ENCODE measurements at regions not wholly inside any gene's neighbourhood (a gene's known extent, or its start where the extent isn't known, plus 50 kb on each side); places are given as distances from the start of the nearest gene placed in this dataset.

DNA sequence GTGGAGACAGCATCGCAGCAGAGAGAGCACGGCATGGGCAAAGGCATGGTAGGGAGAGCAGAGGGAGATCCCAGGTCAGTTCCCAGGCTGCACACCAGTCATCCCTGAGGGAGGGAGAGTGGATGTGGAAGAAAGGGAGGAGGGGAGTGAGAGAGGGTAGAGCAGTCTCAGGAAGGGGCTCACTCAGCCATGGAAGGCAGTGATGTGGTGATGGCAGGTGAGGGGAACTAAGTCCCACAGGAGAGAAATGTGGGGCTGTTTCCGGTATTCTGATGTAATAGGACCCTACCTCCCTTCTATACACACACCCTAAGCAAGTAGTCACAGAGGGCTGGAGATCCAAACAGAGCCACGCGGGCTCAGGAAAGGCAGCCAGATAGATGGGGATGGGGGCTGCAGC, 500.3 kb upstream of the CDH11 start:
- TF ChIP-seq, protein P1, sequence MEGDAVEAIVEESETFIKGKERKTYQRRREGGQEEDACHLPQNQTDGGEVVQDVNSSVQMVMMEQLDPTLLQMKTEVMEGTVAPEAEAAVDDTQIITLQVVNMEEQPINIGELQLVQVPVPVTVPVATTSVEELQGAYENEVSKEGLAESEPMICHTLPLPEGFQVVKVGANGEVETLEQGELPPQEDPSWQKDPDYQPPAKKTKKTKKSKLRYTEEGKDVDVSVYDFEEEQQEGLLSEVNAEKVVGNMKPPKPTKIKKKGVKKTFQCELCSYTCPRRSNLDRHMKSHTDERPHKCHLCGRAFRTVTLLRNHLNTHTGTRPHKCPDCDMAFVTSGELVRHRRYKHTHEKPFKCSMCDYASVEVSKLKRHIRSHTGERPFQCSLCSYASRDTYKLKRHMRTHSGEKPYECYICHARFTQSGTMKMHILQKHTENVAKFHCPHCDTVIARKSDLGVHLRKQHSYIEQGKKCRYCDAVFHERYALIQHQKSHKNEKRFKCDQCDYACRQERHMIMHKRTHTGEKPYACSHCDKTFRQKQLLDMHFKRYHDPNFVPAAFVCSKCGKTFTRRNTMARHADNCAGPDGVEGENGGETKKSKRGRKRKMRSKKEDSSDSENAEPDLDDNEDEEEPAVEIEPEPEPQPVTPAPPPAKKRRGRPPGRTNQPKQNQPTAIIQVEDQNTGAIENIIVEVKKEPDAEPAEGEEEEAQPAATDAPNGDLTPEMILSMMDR (IDR thresholded peaks at IDR 0.05): no peak

DNA sequence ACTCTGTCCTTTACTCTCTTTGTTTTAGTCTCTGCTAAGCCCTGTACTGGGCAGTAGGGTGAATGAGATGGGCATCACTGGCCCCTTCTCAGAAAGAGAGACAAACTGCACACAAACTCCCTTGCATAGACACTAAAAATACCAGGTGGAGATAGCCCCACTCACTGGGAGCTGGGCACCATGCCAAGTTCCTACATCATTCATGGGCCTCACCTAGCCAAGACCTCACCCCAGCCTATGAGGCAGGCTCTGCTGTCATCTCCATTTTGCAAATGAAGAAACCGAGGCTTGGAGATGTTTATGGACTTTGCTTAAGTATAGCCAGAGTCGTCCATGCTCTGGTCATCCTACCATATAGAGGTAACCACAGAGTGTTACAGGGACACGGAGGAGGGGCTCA, 499.8 kb upstream of the CDH11 start:
- TF ChIP-seq, protein P1 (IDR thresholded peaks at IDR 0.05): no peak

DNA sequence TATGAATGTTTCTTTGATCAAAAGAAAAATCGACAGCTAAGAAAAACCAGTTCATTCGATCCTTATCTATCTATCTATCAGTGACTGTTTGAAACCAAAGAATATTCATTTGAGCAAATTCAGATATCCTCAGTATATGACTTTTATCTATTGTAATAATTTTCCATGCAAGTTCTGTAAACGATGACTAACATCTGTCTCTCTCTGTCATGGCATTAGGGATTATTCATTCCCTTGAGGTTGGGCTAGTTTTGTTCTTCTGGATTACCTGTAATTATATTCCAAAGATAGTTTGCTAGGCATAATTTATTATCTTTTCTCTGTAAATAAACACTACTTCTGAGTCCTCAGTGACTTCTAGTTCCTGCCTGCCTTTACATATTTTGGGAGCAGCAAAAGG, 497.7 kb upstream of the CDH11 start:
- TF ChIP-seq, protein P1 (IDR thresholded peaks at IDR 0.05): no peak

DNA sequence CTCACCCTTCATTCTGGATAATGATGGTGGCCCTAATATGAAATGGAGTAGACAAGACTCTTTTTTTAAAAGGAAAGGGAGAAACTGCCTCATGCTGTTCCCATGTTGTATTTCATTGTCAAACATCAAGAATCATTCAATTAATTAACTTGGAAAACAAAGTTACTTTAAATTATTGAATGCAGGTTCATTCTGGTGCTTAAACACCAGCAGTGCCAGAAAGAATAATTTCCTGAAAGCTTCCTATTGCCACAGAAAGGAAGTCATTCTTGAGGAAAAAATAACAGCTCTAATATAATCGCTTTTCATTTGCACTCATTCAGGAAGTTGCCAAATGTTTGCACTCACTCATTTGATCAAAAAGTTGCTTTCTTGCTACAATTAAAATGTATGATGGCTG, 497.1 kb upstream of the CDH11 start:
- TF ChIP-seq, protein P1 (IDR thresholded peaks at IDR 0.05): no peak

- TF ChIP-seq, protein P1 (IDR thresholded peaks at IDR 0.05): no peak
Observed at GRCh38 chr16:65618333-65618732, 496.5 kb upstream of the CDH11 start.

DNA sequence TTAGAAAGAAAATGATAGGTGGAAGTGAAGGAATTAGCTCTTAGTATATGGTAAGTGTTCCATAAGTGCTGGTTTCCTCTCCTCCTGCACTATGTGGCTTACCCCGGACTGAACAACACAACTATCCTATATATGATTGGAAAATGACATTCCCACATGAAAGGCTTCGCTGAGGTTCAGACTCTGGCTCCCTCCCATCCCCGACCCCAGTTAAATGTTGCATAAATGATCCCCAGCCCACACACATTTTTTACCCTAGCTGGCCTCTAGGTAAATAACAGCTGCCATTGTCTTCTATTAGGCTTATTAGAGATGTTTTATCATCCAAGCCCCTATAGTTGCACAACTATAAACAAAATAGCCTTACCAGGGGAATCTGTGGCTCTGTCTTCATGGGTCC, 495.6 kb upstream of the CDH11 start:
- TF ChIP-seq, protein P1 (IDR thresholded peaks at IDR 0.05): no peak

DNA sequence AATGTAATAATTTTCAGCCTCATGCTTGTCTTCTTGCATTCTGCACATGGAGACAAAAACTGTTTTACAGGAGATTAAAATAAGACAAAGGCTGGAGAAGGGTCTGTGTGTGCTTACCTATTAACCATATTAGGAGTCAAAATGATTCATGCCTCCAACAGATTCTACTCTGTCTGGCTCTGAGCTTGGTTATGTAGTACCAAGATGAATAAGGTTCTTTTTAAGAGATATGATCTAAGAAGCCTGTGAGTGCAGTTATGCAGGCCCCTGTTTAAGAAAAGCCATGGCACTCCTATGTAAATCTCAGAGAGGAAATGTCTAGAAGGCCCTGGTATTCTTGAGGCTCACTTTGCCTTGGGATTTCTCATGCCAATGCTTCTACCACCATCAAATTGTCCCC, 486.6 kb upstream of the CDH11 start:
- TF ChIP-seq, protein P1 (IDR thresholded peaks at IDR 0.05): no peak

DNA sequence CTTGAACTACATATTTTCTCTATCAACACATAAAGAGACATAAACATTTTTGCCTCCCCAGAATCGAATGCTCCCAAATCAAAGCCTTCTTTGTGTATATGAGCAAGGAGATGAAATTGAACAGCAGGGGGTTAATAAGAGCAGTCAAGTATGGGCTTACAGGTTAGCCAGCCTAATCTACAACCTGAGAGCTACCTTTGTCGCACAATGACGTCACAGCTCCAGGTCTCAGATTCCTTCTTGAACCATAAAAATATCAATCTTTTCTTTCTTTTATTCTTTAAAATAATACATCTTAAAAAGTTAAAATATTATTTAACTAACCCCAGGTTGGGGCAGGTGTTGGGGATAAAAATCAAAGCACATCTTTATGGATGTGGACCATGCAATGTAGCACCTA, 482.9 kb upstream of the CDH11 start:
- TF ChIP-seq, protein P1 (IDR thresholded peaks at IDR 0.05): no peak
